ENCODE measurements at regions not wholly inside any gene's neighbourhood (a gene's known extent, or its start where the extent isn't known, plus 50 kb on each side); places are given as distances from the start of the nearest gene placed in this dataset.

- TF ChIP-seq CTCF (IDR thresholded peaks at IDR 0.05) (no peak), TCF7L2 (IDR thresholded peaks at IDR 0.05; ENCODE audit: low read depth, low read length) (no peak), SIN3A (IDR thresholded peaks at IDR 0.05; ENCODE audit: borderline replicate concordance, insufficient read depth, low read depth, low read length) (no peak)
Measured at GRCh38 chr22:47681411-47682165, 919.1 kb downstream of the TBC1D22A start.

Measured in Panc1 (cell line).